Body of pancreas (tissue), 4 donors: ENCODE measurements at regions not wholly inside any gene's neighbourhood (a gene's known extent, or its start where the extent isn't known, plus 50 kb on each side); places are given as distances from the start of the nearest gene placed in this dataset.

ENCODE experiments used
- ATAC-seq: fragments of 150-250 bp; one replicate; pipeline ENCODE4 v1.9.1; 2016
- DNase-seq, 4 donors: peaks; one replicate each; pipeline ENCODE4 v3.0.0-alpha.2; 2019
- H3K27ac ChIP-seq, 4 donors: fragments of 200-600 bp; sonication (generic); 1 replicate in 3 of 4; 2 replicates in 1 of 4; pipeline versions ENCODE4 v1.5.1 to v1.6.1; 2016 to 2019; ENCODE audit warnings: mild to moderate bottlenecking in 1 of 4, mixed read lengths in 1 of 4, moderate library complexity in 1 of 4
- H3K27me3 ChIP-seq, 2 donors: fragments of 200-600 bp; sonication (generic); one replicate each; pipeline ENCODE4 v1.6.0; 2016; ENCODE audit warnings: mild to moderate bottlenecking in 1 of 2
- H3K36me3 ChIP-seq, 2 donors: fragments of 200-600 bp; sonication (generic); replicated peaks in 1 of 2; 2 replicates each; pipeline ENCODE4 v1.5.1; 2016; ENCODE audit warnings: low read depth in 2 of 2; ENCODE audit not compliant: insufficient read depth in 1 of 2
- H3K4me1 ChIP-seq: fragments of 200-600 bp; sonication (generic); one replicate; pipeline ENCODE4 v1.6.0; 2016
- H3K4me3 ChIP-seq, 2 donors: fragments of 200-600 bp; sonication (generic); 1 replicate in 1 of 2; 2 replicates in 1 of 2; pipeline ENCODE4 v1.5.1; 2016 to 2019
- H3K9me3 ChIP-seq, 3 donors: fragments of 200-600 bp; sonication (generic); 1 replicate in 2 of 3; 2 replicates in 1 of 3; pipeline ENCODE4 v1.5.1; 2016
- CTCF ChIP-seq, 7 experiments: fragments of 450-650 bp in 4 of 7; fragments of 200-600 bp in 3 of 7; sonication (generic) in 3 of 7; IDR thresholded peaks; one replicate each; pipeline ENCODE4 v1.5.1; 2016 to 2019; ENCODE audit warnings: antibody characterized with exemption in 7 of 7
- POLR2A ChIP-seq, 3 donors: fragments of 450-650 bp; IDR thresholded peaks; one replicate each; pipeline ENCODE4 v1.6.1; 2016; ENCODE audit warnings: antibody characterized with exemption in 3 of 3, mild to moderate bottlenecking in 2 of 3
- WGBS, 2 donors: methylation state at CpG; one replicate each; pipeline ENCODE4 v1.1.5; 2017; 5-methylcytosine and 5-hydroxymethylcytosine counted together
- intact Hi-C: fragments of 100-400 bp; cut with DNase I; formaldehyde crosslinking; loops from one replicate; pipeline ENCODE4 v1.15.1; 2023

- Histone ChIP-seq H3K36me3 (no peaks in the 10 kb centered on the region), H3K27ac (no peak overlapping the region), H3K9me3 (no peaks in the 10 kb centered on the region), H3K27me3 (no peaks in the 10 kb centered on the region), H3K4me3 (no peak overlapping the region), H3K4me1 (no peaks in the 10 kb centered on the region)
- intact Hi-C loops = no loop called here
- DNase-seq (no peak), ATAC-seq (no peak)
- TF ChIP-seq CTCF (IDR thresholded peaks at IDR 0.05) = no peak
- no peak for TF ChIP-seq POLR2A (IDR thresholded peaks at IDR 0.05)
Measured at GRCh38 chr22:49476800-49477400, 350.8 kb downstream of the BRD1 start.

- Histone ChIP-seq H3K27me3 (no peaks in the 10 kb centered on the region), H3K4me3 (no peak overlapping the region), H3K27ac (no peak overlapping the region), H3K36me3 (no peaks in the 10 kb centered on the region), H3K4me1 (no peaks in the 10 kb centered on the region), H3K9me3 (no peaks in the 10 kb centered on the region)
- DNase-seq (no peak), ATAC-seq (no peak)
- intact Hi-C loops = no loop called here
- 34 to 44% methylated on average over 5 of the region's 5 CpGs for WGBS, 2 donors
- no peak for TF ChIP-seq POLR2A (IDR thresholded peaks at IDR 0.05)
- no peak for TF ChIP-seq CTCF (IDR thresholded peaks at IDR 0.05)
Measured at GRCh38 chr22:49476176-49476575, 351.5 kb downstream of the BRD1 start.

GRCh38 chr22:49475253-49475652 is 352.4 kb downstream of the BRD1 start:
- no peaks in the 10 kb centered on the region for H3K9me3 ChIP-seq
- H3K27ac ChIP-seq = no peak overlapping the region
- no peaks in the 10 kb centered on the region for H3K4me1 ChIP-seq
- no peaks in the 10 kb centered on the region for H3K27me3 ChIP-seq
- TF ChIP-seq CTCF (IDR thresholded peaks at IDR 0.05) (no peak), POLR2A (IDR thresholded peaks at IDR 0.05) (no peak)
- intact Hi-C loops = no loop called here
- no peaks in the 10 kb centered on the region for H3K36me3 ChIP-seq
- no peak for DNase-seq
- no peak for ATAC-seq
- WGBS, 2 donors = 64 to 65% methylated on average over 5 of the region's 5 CpGs
- no peak overlapping the region for H3K4me3 ChIP-seq

- Histone ChIP-seq H3K4me3 (no peak overlapping the region), H3K4me1 (no peaks in the 10 kb centered on the region), H3K9me3 (no peaks in the 10 kb centered on the region), H3K36me3 (no peaks in the 10 kb centered on the region), H3K27ac (no peak overlapping the region), H3K27me3 (no peaks in the 10 kb centered on the region)
- intact Hi-C loops = no loop called here
- WGBS, 2 donors = 43 to 54% methylated on average over 7 to 11 of the region's 11 CpGs
- TF ChIP-seq POLR2A (IDR thresholded peaks at IDR 0.05) = no peak
- TF ChIP-seq CTCF (IDR thresholded peaks at IDR 0.05) = no peak
- DNase-seq = no peak
- ATAC-seq = no peak
Measured at GRCh38 chr22:49473286-49473685, 354.4 kb downstream of the BRD1 start.

- 64 to 74% methylated on average over 10 to 15 of the region's 15 CpGs for WGBS, 2 donors
- no peak overlapping the region for H3K27ac ChIP-seq
- H3K9me3 ChIP-seq = no peaks in the 10 kb centered on the region
- no peaks in the 10 kb centered on the region for H3K4me1 ChIP-seq
- no peaks in the 10 kb centered on the region for H3K36me3 ChIP-seq
- no peak overlapping the region for H3K4me3 ChIP-seq
- no peak for ATAC-seq
- intact Hi-C loops = no loop called here
- TF ChIP-seq POLR2A (IDR thresholded peaks at IDR 0.05) = no peak
- no peak for TF ChIP-seq CTCF (IDR thresholded peaks at IDR 0.05)
- H3K27me3 ChIP-seq = no peaks in the 10 kb centered on the region
- no peak for DNase-seq
Measured at GRCh38 chr22:49470741-49471503, 356.8 kb downstream of the BRD1 start.
